ENCODE measurements at regions not wholly inside any gene's neighbourhood (a gene's known extent, or its start where the extent isn't known, plus 50 kb on each side); places are given as distances from the start of the nearest gene placed in this dataset.

DNA sequence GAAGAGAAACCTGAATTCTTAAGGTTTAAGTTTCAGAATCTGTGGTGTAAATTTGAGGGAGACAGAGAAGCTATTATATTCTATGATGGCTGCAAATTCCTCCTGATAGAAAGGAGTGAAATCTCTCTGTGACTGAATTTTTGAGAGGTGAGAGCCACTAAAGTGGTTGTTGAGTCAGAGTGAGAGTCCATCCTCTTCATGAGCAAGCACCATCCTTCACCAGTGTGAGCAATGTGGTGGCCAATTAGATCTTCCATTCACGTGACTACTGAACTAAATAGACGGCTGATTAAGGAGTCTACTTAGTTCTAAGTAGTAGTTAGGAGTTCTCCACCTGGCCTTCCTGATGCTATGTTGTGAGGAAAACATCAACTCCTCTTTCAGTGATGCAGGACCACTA lies 147.8 kb upstream of the CCNH start:
- Histone ChIP-seq H3K4me1 (no peaks in the 10 kb centered on the region), H3K9me3 (no peaks in the 10 kb centered on the region), H3K4me3 (no peak overlapping the region), H3K36me3 (no peaks in the 10 kb centered on the region), H3K27ac (no peak overlapping the region), H3K27me3 (no peaks in the 10 kb centered on the region)
- TF ChIP-seq POLR2AphosphoS5 (IDR thresholded peaks at IDR 0.05) (no peak), POLR2A (IDR thresholded peaks at IDR 0.05) (no peak), CTCF (IDR thresholded peaks at IDR 0.05) (no peak)
- no peak for DNase-seq (ENCODE audit: low spot score in 2 of 2)
- intact Hi-C loops (cut with DNase I; ENCODE audit: low total_unique reads), result no loop called here

- DNase-seq (ENCODE audit: low spot score in 2 of 2), result no peak
- H3K4me1 ChIP-seq, result no peaks in the 10 kb centered on the region
- peaks cover 0 to 5% of the 10 kb centered on the region in 2 donors for H3K9me3 ChIP-seq
- no peak overlapping the region for H3K27ac ChIP-seq
- H3K36me3 ChIP-seq, result no peaks in the 10 kb centered on the region
- H3K27me3 ChIP-seq, result no peaks in the 10 kb centered on the region
- no peak overlapping the region for H3K4me3 ChIP-seq
- intact Hi-C loops (cut with DNase I; ENCODE audit: low total_unique reads), result no loop called here
- TF ChIP-seq POLR2AphosphoS5 (IDR thresholded peaks at IDR 0.05) (no peak), POLR2A (IDR thresholded peaks at IDR 0.05) (no peak), CTCF (IDR thresholded peaks at IDR 0.05) (no peak)
Measured at GRCh38 chr5:87551911-87552310, 139.2 kb upstream of the CCNH start.

DNA sequence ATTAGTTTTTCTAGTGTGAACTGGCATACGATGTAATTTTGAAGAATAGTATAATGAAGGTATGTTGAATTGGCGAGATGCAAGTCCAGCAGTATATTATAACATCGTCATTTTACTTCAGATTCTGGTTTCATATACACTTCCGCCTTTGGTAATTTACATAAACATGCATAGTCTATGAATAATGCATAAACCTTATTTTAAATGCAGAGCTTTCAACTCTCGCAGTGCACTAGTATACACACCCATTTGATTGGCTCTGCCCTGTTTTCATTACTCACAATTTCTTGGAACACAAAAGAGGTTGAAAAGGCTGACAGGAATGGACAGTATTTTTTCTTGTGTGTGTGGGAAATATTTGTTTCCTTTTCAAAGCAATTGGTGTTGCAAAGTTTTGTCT lies 128.9 kb upstream of the CCNH start:
- Histone ChIP-seq H3K36me3 (no peaks in the 10 kb centered on the region), H3K27me3 (no peaks in the 10 kb centered on the region)
- intact Hi-C loops (cut with DNase I; ENCODE audit: low total_unique reads), result loop anchor here (5.0 kb wide), 1 partner anchor 1444 kb away; no protein-coding TSS in a partner anchor

DNA sequence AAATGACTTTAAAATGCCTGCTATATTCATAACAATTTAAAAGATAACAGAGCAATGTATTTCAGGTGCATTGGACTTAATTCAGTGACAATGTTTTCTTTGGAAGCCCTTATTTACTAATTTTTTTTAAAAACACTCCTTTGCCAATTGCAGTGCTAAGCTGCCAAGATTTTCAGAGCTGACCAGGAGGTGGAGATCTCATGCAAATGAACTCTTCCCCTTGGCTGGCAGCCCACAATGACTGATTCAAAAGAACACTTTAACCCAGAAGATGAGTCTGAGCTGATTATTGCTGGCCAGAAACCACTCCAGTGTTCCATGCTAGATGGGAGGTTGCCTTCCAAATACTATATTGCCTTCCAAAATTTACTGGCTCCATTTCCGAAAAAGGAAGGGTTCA lies 128.3 kb upstream of the CCNH start:
- no peak overlapping the region for H3K27ac ChIP-seq
- peak; percentile 45 to 59 for DNase-seq (ENCODE audit: low spot score in 2 of 2)
- H3K27me3 ChIP-seq, result no peaks in the 10 kb centered on the region
- intact Hi-C loops (cut with DNase I; ENCODE audit: low total_unique reads), result loop anchor here (5.0 kb wide), 1 partner anchor 1444 kb away; no protein-coding TSS in a partner anchor
- H3K36me3 ChIP-seq, result no peaks in the 10 kb centered on the region
- H3K4me3 ChIP-seq, result no peak overlapping the region
- no peaks in the 10 kb centered on the region for H3K4me1 ChIP-seq
- TF ChIP-seq POLR2AphosphoS5 (IDR thresholded peaks at IDR 0.05) (no peak), CTCF (IDR thresholded peaks at IDR 0.05) (no peak), POLR2A (IDR thresholded peaks at IDR 0.05) (no peak)
- no peaks in the 10 kb centered on the region for H3K9me3 ChIP-seq

More for the DNA sequence above, 128.9 kb upstream of the CCNH start:
- Histone ChIP-seq H3K9me3 (no peaks in the 10 kb centered on the region), H3K27ac (no peak overlapping the region), H3K4me1 (no peaks in the 10 kb centered on the region), H3K4me3 (no peak overlapping the region)
- no peak for DNase-seq (ENCODE audit: low spot score in 2 of 2)
- TF ChIP-seq POLR2A (IDR thresholded peaks at IDR 0.05) (no peak), CTCF (IDR thresholded peaks at IDR 0.05) (no peak), POLR2AphosphoS5 (IDR thresholded peaks at IDR 0.05) (no peak)

DNA sequence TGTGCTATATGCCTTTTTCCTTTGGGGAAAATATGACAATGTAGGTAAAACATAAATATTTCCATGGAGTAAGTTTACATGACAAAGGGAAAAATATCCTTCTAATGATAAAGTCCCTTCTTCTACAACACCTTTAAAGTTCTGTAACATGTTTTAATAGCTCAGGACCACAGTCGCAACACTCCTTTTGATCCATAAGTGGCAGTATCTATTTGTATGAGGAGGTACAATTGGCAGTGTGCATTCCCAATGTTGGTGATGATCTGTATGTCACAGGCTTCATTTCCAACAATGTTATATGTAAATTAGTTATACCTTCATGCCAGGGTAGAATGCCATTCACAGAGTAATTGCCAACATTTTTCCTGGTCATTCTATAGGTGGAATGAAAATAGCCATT lies 127.1 kb upstream of the CCNH start:
- no peak for DNase-seq (ENCODE audit: low spot score in 2 of 2)
- intact Hi-C loops (cut with DNase I; ENCODE audit: low total_unique reads), result loop anchor here (5.0 kb wide), 2 partner anchors 433 to 1443 kb away; no protein-coding TSS in a partner anchor

More for the DNA sequence above, 127.1 kb upstream of the CCNH start:
- no peaks in the 10 kb centered on the region for H3K4me1 ChIP-seq
- H3K27me3 ChIP-seq, result no peaks in the 10 kb centered on the region
- no peak overlapping the region for H3K4me3 ChIP-seq
- H3K27ac ChIP-seq, result no peak overlapping the region
- H3K36me3 ChIP-seq, result no peaks in the 10 kb centered on the region
- H3K9me3 ChIP-seq, result no peaks in the 10 kb centered on the region
- no peak for TF ChIP-seq CTCF (IDR thresholded peaks at IDR 0.05)
- no peak for TF ChIP-seq POLR2AphosphoS5 (IDR thresholded peaks at IDR 0.05)
- TF ChIP-seq POLR2A (IDR thresholded peaks at IDR 0.05), result no peak

All from breast epithelium (tissue), 4 donors.